GM20000 (cell line): ENCODE measurements at regions not wholly inside any gene's neighbourhood (a gene's known extent, or its start where the extent isn't known, plus 50 kb on each side); places are given as distances from the start of the nearest gene placed in this dataset.

ENCODE experiments used
- DNase-seq: peaks from one replicate; pipeline ENCODE4 v3.0.0; 2012; ENCODE audit warnings: low spot score
- TF ChIP-seq, protein P1 (sequence below): IDR thresholded peaks from 2 replicates; pipeline ENCODE4 v1.5.1; 2012; ENCODE audit warnings: mild to moderate bottlenecking, control low read depth; ENCODE audit errors: extremely low read depth, missing control alignments

GRCh38 chr10:121307411-121307980 is 290.7 kb downstream of the FGFR2 start:
- DNase-seq, result no peak
- TF ChIP-seq, protein P1, sequence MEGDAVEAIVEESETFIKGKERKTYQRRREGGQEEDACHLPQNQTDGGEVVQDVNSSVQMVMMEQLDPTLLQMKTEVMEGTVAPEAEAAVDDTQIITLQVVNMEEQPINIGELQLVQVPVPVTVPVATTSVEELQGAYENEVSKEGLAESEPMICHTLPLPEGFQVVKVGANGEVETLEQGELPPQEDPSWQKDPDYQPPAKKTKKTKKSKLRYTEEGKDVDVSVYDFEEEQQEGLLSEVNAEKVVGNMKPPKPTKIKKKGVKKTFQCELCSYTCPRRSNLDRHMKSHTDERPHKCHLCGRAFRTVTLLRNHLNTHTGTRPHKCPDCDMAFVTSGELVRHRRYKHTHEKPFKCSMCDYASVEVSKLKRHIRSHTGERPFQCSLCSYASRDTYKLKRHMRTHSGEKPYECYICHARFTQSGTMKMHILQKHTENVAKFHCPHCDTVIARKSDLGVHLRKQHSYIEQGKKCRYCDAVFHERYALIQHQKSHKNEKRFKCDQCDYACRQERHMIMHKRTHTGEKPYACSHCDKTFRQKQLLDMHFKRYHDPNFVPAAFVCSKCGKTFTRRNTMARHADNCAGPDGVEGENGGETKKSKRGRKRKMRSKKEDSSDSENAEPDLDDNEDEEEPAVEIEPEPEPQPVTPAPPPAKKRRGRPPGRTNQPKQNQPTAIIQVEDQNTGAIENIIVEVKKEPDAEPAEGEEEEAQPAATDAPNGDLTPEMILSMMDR, result no peak

DNA sequence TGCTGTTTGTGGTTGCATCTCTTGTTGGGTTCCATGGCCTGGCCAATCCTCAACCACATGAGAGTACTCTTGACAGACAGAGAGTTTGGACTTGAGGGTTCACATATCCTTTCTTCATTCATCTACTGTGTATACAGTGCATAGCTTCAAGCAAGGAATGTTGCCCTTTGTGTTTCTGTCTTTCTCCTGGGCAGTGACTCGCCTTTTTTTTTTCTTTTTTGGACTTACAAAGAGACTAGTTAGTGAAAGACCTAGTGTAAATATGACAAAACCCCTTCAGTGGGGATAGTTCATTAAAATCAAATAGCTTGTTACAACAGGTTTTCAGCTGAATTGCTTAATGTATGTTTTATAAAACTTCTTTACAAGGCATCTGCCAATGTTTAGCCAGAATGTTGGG is 290.2 kb downstream of the FGFR2 start:
- no peak for DNase-seq
- TF ChIP-seq, protein P1, result no peak

- no peak for DNase-seq
- TF ChIP-seq, protein P1, result no peak
These were observed 289.1 kb downstream of the FGFR2 start for GRCh38 chr10:121309164-121309563.

DNA sequence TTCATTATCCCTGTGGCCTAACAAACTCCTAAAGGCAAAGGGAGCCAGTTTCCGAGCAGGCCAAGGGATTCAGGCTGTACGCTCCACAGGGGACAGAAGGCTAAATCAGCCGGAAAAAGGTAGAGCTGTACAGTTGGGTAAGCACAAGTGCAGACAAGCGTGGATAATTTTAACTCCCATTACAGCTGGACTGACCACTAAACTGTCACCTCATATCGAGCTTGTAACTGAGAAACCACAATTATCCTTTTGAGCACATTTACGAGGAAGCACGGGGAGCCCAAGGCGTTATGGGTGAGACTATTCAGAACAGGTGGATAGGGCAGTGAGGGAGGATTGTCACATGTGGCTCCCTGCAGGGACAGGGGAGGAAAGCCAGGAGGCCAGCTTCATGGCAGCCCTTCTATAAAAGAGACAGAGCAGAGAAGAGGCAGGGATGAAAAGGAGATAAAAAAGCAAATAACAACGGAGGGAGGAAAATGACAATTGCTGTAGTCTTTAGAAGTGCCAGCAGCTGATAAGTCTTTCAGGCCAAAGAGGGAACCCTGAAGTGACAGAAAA is 288.0 kb downstream of the FGFR2 start:
- TF ChIP-seq, protein P1, result no peak
- DNase-seq, result no peak

GRCh38 chr10:121311812-121312443 is 286.3 kb downstream of the FGFR2 start:
- no peak for DNase-seq
- TF ChIP-seq, protein P1, result no peak

DNA sequence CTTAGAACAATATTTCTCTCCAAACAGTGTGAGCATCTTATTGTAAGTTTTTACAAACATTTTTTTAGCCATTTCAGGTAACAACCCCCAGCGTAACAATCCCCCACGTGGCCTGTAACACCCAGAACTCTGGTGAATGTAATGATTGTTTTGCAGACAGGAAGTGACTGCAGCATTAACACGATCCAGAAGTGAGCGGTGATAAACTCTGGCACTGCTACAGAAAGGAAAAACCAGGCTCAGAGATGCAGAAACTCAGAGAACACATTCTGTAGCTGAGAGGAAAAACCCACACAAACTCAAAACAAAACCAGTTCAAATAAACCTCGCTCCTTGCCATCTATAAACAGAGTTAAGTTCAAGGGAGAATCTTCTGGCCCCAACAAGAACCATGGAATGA is 285.7 kb downstream of the FGFR2 start:
- TF ChIP-seq, protein P1, result no peak
- DNase-seq, result no peak

GRCh38 chr10:121313119-121313875 is 284.9 kb downstream of the FGFR2 start:
- DNase-seq, result no peak
- TF ChIP-seq, protein P1, result no peak
